NT2/D1 (cell line): ENCODE measurements at regions not wholly inside any gene's neighbourhood (a gene's known extent, or its start where the extent isn't known, plus 50 kb on each side); places are given as distances from the start of the nearest gene placed in this dataset.

Source experiments
- SUZ12 ChIP-seq: IDR thresholded peaks from 2 replicates; pipeline ENCODE4 v1.6.1; 2011; ENCODE audit not compliant: insufficient read length, insufficient read depth; ENCODE audit errors: extremely low read depth
- YY1 ChIP-seq: IDR thresholded peaks from 2 replicates; pipeline ENCODE4 v1.6.1; 2011; ENCODE audit not compliant: insufficient read length, insufficient read depth

- TF ChIP-seq YY1 (no peak), SUZ12 (no peak)
Measured at GRCh38 chr5:35312267-35312666, 82.0 kb upstream of the PRLR start.
